Stomach (tissue), 8 donors: ENCODE measurements at regions not wholly inside any gene's neighbourhood (a gene's known extent, or its start where the extent isn't known, plus 50 kb on each side); places are given as distances from the start of the nearest gene placed in this dataset.
A peak's percentile ranks its signal among the peaks of the same experiment; 100 is the strongest.

Experiments
- DNase-seq, 2 donors: peaks; one replicate each; pipeline versions ENCODE4 v3.0.0 to v3.0.0-alpha.2; 2013 to 2019
- H3K27ac ChIP-seq, 5 donors: fragments of 200-600 bp in 4 of 5; sonication (generic) in 4 of 5; one replicate each; pipeline ENCODE4 v1.5.1; 2013 to 2019; ENCODE audit warnings: mild to moderate bottlenecking in 1 of 5, moderate library complexity in 1 of 5
- H3K27me3 ChIP-seq, 3 donors: fragments of 200-600 bp; sonication (generic); one replicate each; pipeline ENCODE4 v1.5.1; 2017 to 2019; ENCODE audit warnings: mixed run types in 1 of 3
- H3K36me3 ChIP-seq, 4 donors: fragments of 200-600 bp; sonication (generic); 1 replicate in 3 of 4; 2 replicates in 1 of 4; pipeline ENCODE4 v1.5.1; 2016 to 2019
- H3K4me1 ChIP-seq, 4 donors: fragments of 200-600 bp; sonication (generic); one replicate each; pipeline ENCODE4 v1.5.1; 2016 to 2019
- H3K4me3 ChIP-seq, 4 donors: fragments of 200-600 bp; sonication (generic) in 3 of 4; one replicate each; pipeline ENCODE4 v1.5.1; 2016 to 2019; ENCODE audit warnings: mild to moderate bottlenecking in 1 of 4
- H3K9me3 ChIP-seq, 4 donors: fragments of 200-600 bp; sonication (generic); one replicate each; pipeline ENCODE4 v1.5.1; 2016 to 2019
- CTCF ChIP-seq, 7 experiments: fragments of 450-650 bp in 4 of 7; fragments of 200-600 bp in 3 of 7; sonication (generic) in 3 of 7; IDR thresholded peaks; one replicate each; pipeline ENCODE4 v1.5.1; 2016 to 2019; ENCODE audit warnings: antibody characterized with exemption in 7 of 7, control low read depth in 2 of 7, mild to moderate bottlenecking in 1 of 7
- EP300 ChIP-seq: sonication (generic); formaldehyde crosslinking; IDR thresholded peaks from one replicate; pipeline ENCODE4 v1.6.1; 2017; ENCODE audit warnings: antibody characterized with exemption
- POLR2A ChIP-seq, 4 donors: fragments of 450-650 bp; IDR thresholded peaks; one replicate each; pipeline ENCODE4 v1.6.1; 2016; ENCODE audit warnings: antibody characterized with exemption in 4 of 4, control low read depth in 2 of 4, mild to moderate bottlenecking in 1 of 4, moderate library complexity in 1 of 4
- POLR2AphosphoS5 ChIP-seq, 3 donors: sonication (generic); formaldehyde crosslinking; IDR thresholded peaks; one replicate each; pipeline ENCODE4 v1.6.1; 2016; ENCODE audit warnings: antibody characterized with exemption in 3 of 3
- WGBS, 5 donors: extraction: QIAGEN DNeasy Blood & Tissue Kit in 3 of 5; methylation state at CpG; one replicate each; pipeline versions ENCODE4 v1.1.5 to v1.1.7; 2013 to 2018; 5-methylcytosine and 5-hydroxymethylcytosine counted together
- intact Hi-C: fragments of 100-400 bp; cut with DNase I; formaldehyde crosslinking; loops from one replicate; pipeline ENCODE4 v1.15.1; 2023; ENCODE audit warnings: low total_unique reads
- donor health status: healthy with polysubstance abuse.
- donor health status: Bipolar disorder and iron deficiency.
- donor health status: healthy.

GRCh38 chr3:150091626-150092025, 120.9 kb upstream of the PFN2 start:
- 57 to 76% (median 65%) methylated on average over 4 of the region's 4 CpGs for WGBS, 5 donors
- Histone ChIP-seq H3K4me3 (no peak overlapping the region), H3K9me3 (no peaks in the 10 kb centered on the region), H3K36me3 (no peaks in the 10 kb centered on the region), H3K4me1 (no peaks in the 10 kb centered on the region), H3K27me3 (peaks cover 0 to 3% (median 0%) of the 10 kb centered on the region in 3 donors), H3K27ac (no peak overlapping the region)
- intact Hi-C loops: no loop called here
- TF ChIP-seq CTCF (IDR thresholded peaks at IDR 0.05) (no peak), POLR2A (IDR thresholded peaks at IDR 0.05) (no peak), POLR2AphosphoS5 (IDR thresholded peaks at IDR 0.05) (no peak), EP300 (no peak)
- DNase-seq: no peak

DNA sequence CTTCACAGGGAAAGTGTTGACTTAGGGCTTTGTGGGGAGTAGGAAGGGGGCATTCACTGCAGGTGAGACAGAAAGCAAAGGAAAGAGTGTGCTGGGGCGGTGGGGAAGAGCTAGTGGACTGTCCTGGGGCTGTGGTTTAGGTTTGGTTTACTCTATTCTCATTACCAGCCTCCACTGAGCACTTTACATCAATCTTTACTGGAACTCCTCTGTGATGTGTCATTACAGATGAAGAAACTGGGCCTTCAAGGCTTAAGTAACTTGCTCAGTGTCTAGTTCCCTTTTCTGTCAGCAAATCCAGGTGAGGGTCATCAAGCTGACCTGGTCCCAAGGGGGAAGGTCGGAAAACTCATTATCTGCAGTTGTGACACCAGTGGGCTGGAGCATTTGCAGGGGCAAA, 120.2 kb upstream of the PFN2 start:
- H3K4me1 ChIP-seq: no peaks in the 10 kb centered on the region
- no peak for DNase-seq
- no peak overlapping the region for H3K4me3 ChIP-seq
- peaks cover 0 to 3% (median 0%) of the 10 kb centered on the region in 3 donors for H3K27me3 ChIP-seq
- no peaks in the 10 kb centered on the region for H3K36me3 ChIP-seq
- no peak for TF ChIP-seq EP300
- no peak for TF ChIP-seq POLR2A (IDR thresholded peaks at IDR 0.05)
- TF ChIP-seq POLR2AphosphoS5 (IDR thresholded peaks at IDR 0.05): no peak
- TF ChIP-seq CTCF (IDR thresholded peaks at IDR 0.05): no peak
- WGBS, 5 donors: 54 to 83% (median 67%) methylated on average over 2 of the region's 2 CpGs
- no peak overlapping the region for H3K27ac ChIP-seq
- no peaks in the 10 kb centered on the region for H3K9me3 ChIP-seq
- intact Hi-C loops: no loop called here

DNA sequence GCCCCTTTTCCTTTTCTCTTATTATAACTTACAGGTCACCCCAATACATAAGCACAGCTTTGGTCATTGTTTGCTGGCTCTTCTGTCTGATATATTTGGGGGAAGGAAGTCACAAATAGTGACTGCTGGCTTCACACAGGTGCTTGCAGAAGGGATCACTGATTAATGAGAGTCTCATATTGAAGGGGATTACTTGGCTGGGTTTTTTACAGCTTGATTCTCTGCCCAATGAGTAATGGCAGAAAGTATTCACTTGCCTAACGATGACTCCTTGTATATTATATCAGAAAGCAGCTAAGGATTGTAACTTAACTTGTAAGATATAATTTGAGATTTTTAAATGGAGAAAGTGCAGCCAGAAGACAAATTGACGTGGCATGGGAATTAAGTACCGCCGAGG, 119.3 kb upstream of the PFN2 start:
- H3K9me3 ChIP-seq: no peaks in the 10 kb centered on the region
- H3K27ac ChIP-seq: no peak overlapping the region
- no peaks in the 10 kb centered on the region for H3K4me1 ChIP-seq
- no peaks in the 10 kb centered on the region for H3K36me3 ChIP-seq
- intact Hi-C loops: no loop called here
- peaks cover 0 to 3% (median 0%) of the 10 kb centered on the region in 3 donors for H3K27me3 ChIP-seq
- WGBS, 5 donors: 69 to 82% (median 77%) methylated on average over 4 of the region's 4 CpGs
- no peak for TF ChIP-seq CTCF (IDR thresholded peaks at IDR 0.05)
- TF ChIP-seq POLR2AphosphoS5 (IDR thresholded peaks at IDR 0.05): no peak
- no peak for TF ChIP-seq POLR2A (IDR thresholded peaks at IDR 0.05)
- TF ChIP-seq EP300: no peak
- no peak overlapping the region for H3K4me3 ChIP-seq
- no peak for DNase-seq

- Histone ChIP-seq H3K4me1 (peaks cover 0 to 18% (median 4%) of the 10 kb centered on the region in 4 donors), H3K4me3 (no peak overlapping the region), H3K27me3 (no peaks in the 10 kb centered on the region), H3K27ac (peak overlapping the region in 1 of 5 donors; percentile 74), H3K36me3 (no peaks in the 10 kb centered on the region), H3K9me3 (no peaks in the 10 kb centered on the region)
- TF ChIP-seq EP300: no peak
- TF ChIP-seq CTCF (IDR thresholded peaks at IDR 0.05): no peak
- TF ChIP-seq POLR2AphosphoS5 (IDR thresholded peaks at IDR 0.05): no peak
- TF ChIP-seq POLR2A (IDR thresholded peaks at IDR 0.05): no peak
- 67 to 86% (median 75%) methylated on average over 1 of the region's 1 CpG for WGBS, 5 donors
- intact Hi-C loops: no loop called here
- DNase-seq: no peak
Measured at GRCh38 chr3:150084128-150084527, 113.4 kb upstream of the PFN2 start.
